GM13976 (cell line): ENCODE measurements at regions not wholly inside any gene's neighbourhood (a gene's known extent, or its start where the extent isn't known, plus 50 kb on each side); places are given as distances from the start of the nearest gene placed in this dataset.

Experiments
- DNase-seq: peaks from one replicate; pipeline ENCODE4 v3.0.0; 2012; ENCODE audit warnings: low spot score
- CTCF ChIP-seq: IDR thresholded peaks from 2 replicates; pipeline ENCODE4 v1.5.1; 2012; ENCODE audit warnings: borderline replicate concordance, mild to moderate bottlenecking; ENCODE audit not compliant: insufficient read depth; ENCODE audit errors: extremely low read depth, missing control alignments, control extremely low read depth
- in situ Hi-C: fragments of 300-500 bp; cut with MboI; formaldehyde crosslinking; loops from one replicate; pipeline ENCODE4 v1.12.0; 2022; ENCODE audit warnings: low sequenced_read_pairs, mixed read lengths, inconsistent platforms; ENCODE audit not compliant: unreplicated experiment

- TF ChIP-seq CTCF = no peak
- in situ Hi-C loops = no loop called here
- no peak for DNase-seq
Measured at GRCh38 chr5:126692971-126693370, 84.0 kb upstream of the LMNB1 start.

GRCh38 chr5:126693806-126694205 lies 83.1 kb upstream of the LMNB1 start:
- no peak for TF ChIP-seq CTCF
- no peak for DNase-seq
- in situ Hi-C loops = no loop called here

- in situ Hi-C loops = no loop called here
- DNase-seq = no peak
- no peak for TF ChIP-seq CTCF
Measured at GRCh38 chr5:126694403-126694802, 82.5 kb upstream of the LMNB1 start.

- DNase-seq = no peak
- in situ Hi-C loops = no loop called here
- TF ChIP-seq CTCF = no peak
Measured at GRCh38 chr5:126695091-126695490, 81.8 kb upstream of the LMNB1 start.

- TF ChIP-seq CTCF = no peak
- in situ Hi-C loops = no loop called here
- no peak for DNase-seq
Measured at GRCh38 chr5:126707080-126707479, 69.9 kb upstream of the LMNB1 start.

GRCh38 chr5:126715765-126716164 lies 61.2 kb upstream of the LMNB1 start:
- no peak for DNase-seq
- in situ Hi-C loops = no loop called here
- no peak for TF ChIP-seq CTCF

- in situ Hi-C loops = no loop called here
- TF ChIP-seq CTCF = no peak
- no peak for DNase-seq
Measured at GRCh38 chr5:126716861-126717260, 60.1 kb upstream of the LMNB1 start.
